ENCODE measurements at regions not wholly inside any gene's neighbourhood (a gene's known extent, or its start where the extent isn't known, plus 50 kb on each side); places are given as distances from the start of the nearest gene placed in this dataset.

- DNase-seq (ENCODE audit: low spot score) = no peak
- no peak overlapping the region for H3K27ac Mint-ChIP-seq
- no peaks in the 10 kb centered on the region for H3K27me3 Mint-ChIP-seq (ENCODE audit: insufficient read depth)
- H3K4me1 Mint-ChIP-seq (ENCODE audit: low read depth) = no peaks in the 10 kb centered on the region
- intact Hi-C loops (cut with micrococcal nuclease) = no loop called here
- no peak overlapping the region for H3K4me3 Mint-ChIP-seq
- H3K9me3 Mint-ChIP-seq = no peaks in the 10 kb centered on the region
- H3K36me3 Mint-ChIP-seq (ENCODE audit: low read depth) = no peaks in the 10 kb centered on the region
These were observed 425.8 kb upstream of the CDH5 start for GRCh38 chr16:65940711-65941110.

GRCh38 chr16:65938083-65938482 lies 428.4 kb upstream of the CDH5 start:
- no peaks in the 10 kb centered on the region for H3K27me3 Mint-ChIP-seq (ENCODE audit: insufficient read depth)
- H3K4me1 Mint-ChIP-seq (ENCODE audit: low read depth) = no peaks in the 10 kb centered on the region
- DNase-seq (ENCODE audit: low spot score) = no peak
- no peaks in the 10 kb centered on the region for H3K36me3 Mint-ChIP-seq (ENCODE audit: low read depth)
- no peak overlapping the region for H3K4me3 Mint-ChIP-seq
- no peak overlapping the region for H3K27ac Mint-ChIP-seq
- intact Hi-C loops (cut with micrococcal nuclease) = no loop called here
- peaks cover 4% of the 10 kb centered on the region for H3K9me3 Mint-ChIP-seq

GRCh38 chr16:65937455-65937854 lies 429.0 kb upstream of the CDH5 start:
- Mint-ChIP-seq H3K27ac (no peak overlapping the region), H3K4me3 (no peak overlapping the region), H3K9me3 (peaks cover 8% of the 10 kb centered on the region), H3K36me3 (ENCODE audit: low read depth) (no peaks in the 10 kb centered on the region), H3K27me3 (ENCODE audit: insufficient read depth) (no peaks in the 10 kb centered on the region), H3K4me1 (ENCODE audit: low read depth) (no peaks in the 10 kb centered on the region)
- DNase-seq (ENCODE audit: low spot score) = no peak
- intact Hi-C loops (cut with micrococcal nuclease) = no loop called here

DNA sequence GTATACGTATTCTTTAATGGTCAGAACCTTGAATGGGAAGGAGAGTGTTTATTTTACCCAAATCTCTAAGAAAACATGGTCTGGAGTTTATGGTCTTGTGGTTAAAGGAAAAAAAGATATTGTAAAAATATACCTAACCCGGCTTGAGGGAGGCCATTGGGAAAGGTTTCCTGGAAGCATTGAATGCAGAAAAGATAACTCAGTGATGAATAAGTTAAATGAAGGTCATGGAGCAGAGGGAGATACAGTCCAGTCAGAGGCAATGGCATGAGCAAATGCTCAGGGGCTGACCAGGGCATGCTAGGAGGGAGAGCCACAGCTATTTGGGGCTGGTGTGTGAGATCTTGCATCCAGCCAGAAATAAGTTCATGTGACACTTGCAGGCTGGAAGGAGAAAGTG lies 430.4 kb upstream of the CDH5 start:
- Mint-ChIP-seq H3K4me1 (ENCODE audit: low read depth) (no peaks in the 10 kb centered on the region), H3K9me3 (peaks cover 12% of the 10 kb centered on the region), H3K36me3 (ENCODE audit: low read depth) (no peaks in the 10 kb centered on the region), H3K27me3 (ENCODE audit: insufficient read depth) (no peaks in the 10 kb centered on the region), H3K27ac (no peak overlapping the region), H3K4me3 (no peak overlapping the region)
- DNase-seq (ENCODE audit: low spot score) = no peak
- intact Hi-C loops (cut with micrococcal nuclease) = no loop called here

- no peaks in the 10 kb centered on the region for H3K36me3 Mint-ChIP-seq (ENCODE audit: low read depth)
- no peak overlapping the region for H3K4me3 Mint-ChIP-seq
- DNase-seq (ENCODE audit: low spot score) = no peak
- peaks cover 12% of the 10 kb centered on the region for H3K9me3 Mint-ChIP-seq
- intact Hi-C loops (cut with micrococcal nuclease) = no loop called here
- H3K4me1 Mint-ChIP-seq (ENCODE audit: low read depth) = no peaks in the 10 kb centered on the region
- no peaks in the 10 kb centered on the region for H3K27me3 Mint-ChIP-seq (ENCODE audit: insufficient read depth)
- H3K27ac Mint-ChIP-seq = no peak overlapping the region
These were observed 432.0 kb upstream of the CDH5 start for GRCh38 chr16:65934443-65934842.

DNA sequence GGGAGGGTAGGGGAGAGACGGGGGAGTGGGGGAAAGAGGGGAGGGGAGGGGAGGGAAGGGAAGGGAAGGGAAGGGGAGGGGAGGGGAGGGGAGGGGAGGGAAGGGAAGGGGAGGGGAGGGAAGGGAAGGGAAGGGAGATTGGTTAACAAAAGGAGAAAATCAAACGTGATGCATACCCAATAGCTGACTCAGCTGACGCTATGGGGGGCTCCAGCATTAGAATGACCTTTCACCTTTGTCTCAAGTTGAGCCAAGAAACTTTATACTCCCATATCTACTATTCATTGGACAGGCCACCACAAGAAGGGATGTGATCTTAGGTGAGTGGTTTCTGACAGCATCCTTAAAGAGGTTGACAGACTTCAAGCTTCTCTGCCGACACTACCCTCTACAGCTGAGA lies 432.8 kb upstream of the CDH5 start:
- Mint-ChIP-seq H3K27me3 (ENCODE audit: insufficient read depth) (no peaks in the 10 kb centered on the region), H3K4me1 (ENCODE audit: low read depth) (no peaks in the 10 kb centered on the region), H3K36me3 (ENCODE audit: low read depth) (no peaks in the 10 kb centered on the region), H3K4me3 (no peak overlapping the region), H3K27ac (no peak overlapping the region), H3K9me3 (peaks cover 12% of the 10 kb centered on the region)
- intact Hi-C loops (cut with micrococcal nuclease) = no loop called here
- DNase-seq (ENCODE audit: low spot score) = no peak

DNA sequence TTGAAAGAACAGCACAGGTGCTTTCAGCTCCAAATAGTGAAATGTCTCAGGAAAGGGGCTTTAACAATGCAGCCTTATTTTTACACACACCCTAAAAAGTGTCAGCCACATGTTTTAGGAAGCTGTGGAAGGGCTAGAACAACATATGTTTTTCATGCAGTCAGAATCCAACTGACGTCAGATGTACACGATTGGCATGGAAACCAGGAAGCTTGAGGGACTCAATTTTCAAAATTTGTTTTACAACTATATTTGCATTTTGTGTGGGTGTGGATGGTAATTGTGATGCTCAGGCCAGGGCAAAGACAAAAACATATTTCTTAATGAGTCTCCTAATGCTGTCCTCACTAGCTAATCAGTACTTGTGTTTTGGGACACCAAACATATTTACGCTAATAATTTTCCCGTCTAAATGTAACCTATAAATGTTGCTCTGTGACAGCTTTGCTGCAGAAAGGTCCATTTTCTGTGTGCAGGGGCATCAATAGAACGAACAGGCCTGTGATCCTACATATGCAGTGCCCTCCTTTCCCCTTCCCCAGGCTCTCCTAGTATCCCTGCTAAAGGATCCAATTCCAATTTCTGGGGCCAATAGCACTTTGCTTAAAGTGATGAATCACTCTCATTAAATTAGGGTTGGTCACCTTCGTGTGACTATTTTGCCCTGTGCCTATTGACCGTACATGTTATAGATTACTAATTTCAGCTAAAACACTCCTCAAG lies 434.0 kb upstream of the CDH5 start:
- H3K27me3 Mint-ChIP-seq (ENCODE audit: insufficient read depth) = no peaks in the 10 kb centered on the region
- intact Hi-C loops (cut with micrococcal nuclease) = no loop called here
- no peaks in the 10 kb centered on the region for H3K36me3 Mint-ChIP-seq (ENCODE audit: low read depth)
- peaks cover 17% of the 10 kb centered on the region for H3K9me3 Mint-ChIP-seq
- no peak for DNase-seq (ENCODE audit: low spot score)
- no peak overlapping the region for H3K27ac Mint-ChIP-seq
- H3K4me3 Mint-ChIP-seq = no peak overlapping the region
- H3K4me1 Mint-ChIP-seq (ENCODE audit: low read depth) = no peaks in the 10 kb centered on the region

GRCh38 chr16:65922923-65923322 lies 443.6 kb upstream of the CDH5 start:
- Mint-ChIP-seq H3K4me1 (ENCODE audit: low read depth) (no peaks in the 10 kb centered on the region), H3K4me3 (no peak overlapping the region), H3K27me3 (ENCODE audit: insufficient read depth) (no peaks in the 10 kb centered on the region), H3K36me3 (ENCODE audit: low read depth) (no peaks in the 10 kb centered on the region), H3K9me3 (no peaks in the 10 kb centered on the region), H3K27ac (no peak overlapping the region)
- DNase-seq (ENCODE audit: low spot score) = no peak
- intact Hi-C loops (cut with micrococcal nuclease) = no loop called here

GRCh38 chr16:65919986-65920376 lies 446.5 kb upstream of the CDH5 start:
- intact Hi-C loops (cut with micrococcal nuclease) = no loop called here
- Mint-ChIP-seq H3K4me3 (no peak overlapping the region), H3K9me3 (no peaks in the 10 kb centered on the region), H3K27ac (no peak overlapping the region), H3K27me3 (ENCODE audit: insufficient read depth) (no peaks in the 10 kb centered on the region), H3K4me1 (ENCODE audit: low read depth) (no peaks in the 10 kb centered on the region), H3K36me3 (ENCODE audit: low read depth) (no peaks in the 10 kb centered on the region)
- no peak for DNase-seq (ENCODE audit: low spot score)

- H3K36me3 Mint-ChIP-seq (ENCODE audit: low read depth) = no peaks in the 10 kb centered on the region
- H3K4me1 Mint-ChIP-seq (ENCODE audit: low read depth) = no peaks in the 10 kb centered on the region
- no peak for DNase-seq (ENCODE audit: low spot score)
- intact Hi-C loops (cut with micrococcal nuclease) = no loop called here
- no peaks in the 10 kb centered on the region for H3K9me3 Mint-ChIP-seq
- H3K4me3 Mint-ChIP-seq = no peak overlapping the region
- no peak overlapping the region for H3K27ac Mint-ChIP-seq
- H3K27me3 Mint-ChIP-seq (ENCODE audit: insufficient read depth) = no peaks in the 10 kb centered on the region
These were observed 447.1 kb upstream of the CDH5 start for GRCh38 chr16:65919145-65919985.

GRCh38 chr16:65917466-65917865 lies 449.0 kb upstream of the CDH5 start:
- DNase-seq (ENCODE audit: low spot score) = no peak
- no peaks in the 10 kb centered on the region for H3K4me1 Mint-ChIP-seq (ENCODE audit: low read depth)
- no peaks in the 10 kb centered on the region for H3K27me3 Mint-ChIP-seq (ENCODE audit: insufficient read depth)
- H3K9me3 Mint-ChIP-seq = no peaks in the 10 kb centered on the region
- no peak overlapping the region for H3K4me3 Mint-ChIP-seq
- intact Hi-C loops (cut with micrococcal nuclease) = no loop called here
- H3K27ac Mint-ChIP-seq = no peak overlapping the region
- no peaks in the 10 kb centered on the region for H3K36me3 Mint-ChIP-seq (ENCODE audit: low read depth)

DNA sequence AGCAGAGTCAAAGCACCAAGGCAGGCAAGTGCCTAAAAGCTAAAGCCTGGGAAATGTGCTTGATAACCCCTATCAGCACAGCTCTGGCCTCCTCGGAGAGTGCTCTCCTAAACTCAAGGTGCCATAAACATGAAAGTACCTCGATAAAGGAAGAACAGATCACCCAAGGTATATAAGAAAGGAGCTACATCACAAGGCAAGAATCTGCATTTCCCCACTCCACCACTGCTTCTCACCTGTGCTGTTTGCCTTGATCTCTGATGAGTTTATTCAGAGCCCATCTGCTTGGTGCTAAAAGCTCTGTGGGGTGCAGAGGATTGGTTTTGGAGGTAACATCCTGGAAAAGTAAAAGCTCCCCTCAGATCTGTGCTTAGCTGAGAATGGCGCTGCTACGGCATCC lies 449.5 kb upstream of the CDH5 start:
- DNase-seq (ENCODE audit: low spot score) = no peak
- Mint-ChIP-seq H3K4me3 (no peak overlapping the region), H3K9me3 (no peaks in the 10 kb centered on the region), H3K27ac (no peak overlapping the region), H3K4me1 (ENCODE audit: low read depth) (no peaks in the 10 kb centered on the region), H3K27me3 (ENCODE audit: insufficient read depth) (no peaks in the 10 kb centered on the region), H3K36me3 (ENCODE audit: low read depth) (no peaks in the 10 kb centered on the region)
- intact Hi-C loops (cut with micrococcal nuclease) = no loop called here

GRCh38 chr16:65910291-65910690 lies 456.2 kb upstream of the CDH5 start:
- Mint-ChIP-seq H3K36me3 (ENCODE audit: low read depth) (no peaks in the 10 kb centered on the region), H3K27ac (no peak overlapping the region), H3K27me3 (ENCODE audit: insufficient read depth) (no peaks in the 10 kb centered on the region), H3K9me3 (no peaks in the 10 kb centered on the region), H3K4me3 (no peak overlapping the region), H3K4me1 (ENCODE audit: low read depth) (no peaks in the 10 kb centered on the region)
- intact Hi-C loops (cut with micrococcal nuclease) = no loop called here
- DNase-seq (ENCODE audit: low spot score) = no peak
